ENCODE measurements at regions not wholly inside any gene's neighbourhood (a gene's known extent, or its start where the extent isn't known, plus 50 kb on each side); places are given as distances from the start of the nearest gene placed in this dataset.

DNA sequence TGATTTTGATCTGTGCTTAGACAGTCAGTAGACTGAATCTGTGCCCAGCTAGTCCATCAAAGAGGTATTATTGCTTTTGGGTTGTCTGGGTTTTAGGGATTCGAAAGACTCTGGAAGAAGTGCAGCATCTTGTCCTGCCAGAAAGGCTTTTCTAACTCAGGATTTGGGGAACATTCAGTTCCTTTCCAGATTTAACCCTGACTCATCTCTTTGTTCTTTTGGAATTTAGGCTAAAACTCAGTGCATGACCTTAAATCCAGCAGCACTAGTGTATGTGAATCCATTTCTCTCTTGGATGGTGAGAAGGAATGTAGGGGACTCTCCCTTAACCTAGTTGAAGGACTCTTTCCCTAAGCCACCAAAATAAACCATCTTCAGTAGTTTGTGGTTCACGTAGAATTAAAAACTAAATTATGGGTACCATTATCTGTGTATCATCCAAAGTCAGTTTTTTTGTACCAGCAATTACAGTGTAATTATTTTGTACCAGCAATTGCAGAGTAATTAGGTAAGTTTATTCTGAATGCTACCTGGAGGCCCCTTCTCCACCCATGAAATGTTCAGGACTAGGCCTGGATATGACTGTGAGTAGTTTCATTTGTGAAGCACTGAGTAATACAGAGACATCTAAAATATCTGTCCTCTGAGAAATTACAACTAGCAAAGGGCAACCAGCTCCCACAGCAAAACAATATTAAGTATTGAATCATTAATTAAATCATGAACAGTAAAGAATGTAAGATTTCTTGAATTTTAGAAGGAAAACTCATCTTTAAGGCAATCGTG, 384.0 kb downstream of the TMA16 start:
- H4K20me1 ChIP-seq (ENCODE audit: insufficient read depth), result no peaks in the 10 kb centered on the region
- H3K4me3 ChIP-seq, result no peak overlapping the region
- no peaks in the 10 kb centered on the region for H3K79me2 ChIP-seq (ENCODE audit: insufficient read depth)
- no peak overlapping the region for H2AFZ ChIP-seq
- in situ Hi-C loops (cut with MboI), result no loop called here
- no peaks in the 10 kb centered on the region for H3F3A ChIP-seq (ENCODE audit: insufficient read depth)
- no peak for DNase-seq
- H3K9me2 ChIP-seq (ENCODE audit: insufficient read depth), result no peaks in the 10 kb centered on the region
- H3K4me1 ChIP-seq (ENCODE audit: insufficient read depth), result no peaks in the 10 kb centered on the region
- H3K4me2 ChIP-seq (ENCODE audit: unreplicated experiment), result no peak overlapping the region
- no peak overlapping the region for H3K27ac ChIP-seq
- no peak overlapping the region for H3K9ac ChIP-seq
- H3K9me3 ChIP-seq (ENCODE audit: low read depth), result no peaks in the 10 kb centered on the region
- TF ChIP-seq EZH2phosphoT487 (IDR thresholded peaks at IDR 0.05; ENCODE audit: insufficient read depth, low read depth) (no peak), EZH2 (IDR thresholded peaks at IDR 0.05; ENCODE audit: insufficient read depth, poor library complexity, severe bottlenecking) (no peak)
- H3K36me3 ChIP-seq (ENCODE audit: low read depth), result no peaks in the 10 kb centered on the region
- H3K27me3 ChIP-seq (replicated peaks; ENCODE audit: insufficient read depth), result no peaks in the 10 kb centered on the region
- 16 to 33% methylated on average over 3 of the region's 3 CpGs for WGBS, 2 experiments (ENCODE audit: low coverage in 1 of 2, low lambda C conversion rate in 2 of 2, missing lambda C conversion rate in 2 of 2)

DNA sequence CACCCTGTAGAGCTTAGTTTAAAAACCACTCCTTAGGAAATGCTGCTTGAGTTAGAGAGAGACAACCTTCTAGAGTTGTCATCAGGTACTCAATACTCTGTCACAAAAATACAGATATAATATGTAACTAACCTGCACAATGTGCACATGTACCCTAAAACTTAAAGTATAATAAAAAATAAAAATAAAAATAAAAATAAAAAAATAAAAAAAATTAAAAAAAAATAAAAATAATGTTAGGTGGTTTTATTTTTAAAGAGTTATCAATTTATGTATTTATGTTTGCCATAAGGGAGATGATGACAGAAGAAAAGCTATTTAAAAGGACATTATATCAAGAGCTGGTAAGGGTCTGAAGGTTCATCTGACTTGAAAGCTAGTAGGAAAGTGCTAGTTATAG, 397.9 kb downstream of the TMA16 start:
- Histone ChIP-seq H4K20me1 (ENCODE audit: insufficient read depth) (no peaks in the 10 kb centered on the region), H3K79me2 (ENCODE audit: insufficient read depth) (no peaks in the 10 kb centered on the region), H2AFZ (no peak overlapping the region), H3K27ac (no peak overlapping the region), H3K9me3 (ENCODE audit: low read depth) (no peaks in the 10 kb centered on the region), H3K9me2 (ENCODE audit: insufficient read depth) (no peaks in the 10 kb centered on the region), H3K9ac (no peak overlapping the region), H3K27me3 (replicated peaks; ENCODE audit: insufficient read depth) (no peaks in the 10 kb centered on the region), H3K4me2 (ENCODE audit: unreplicated experiment) (no peak overlapping the region), H3F3A (ENCODE audit: insufficient read depth) (no peaks in the 10 kb centered on the region), H3K4me3 (no peak overlapping the region), H3K36me3 (ENCODE audit: low read depth) (no peaks in the 10 kb centered on the region), H3K4me1 (ENCODE audit: insufficient read depth) (no peaks in the 10 kb centered on the region)
- no peak for TF ChIP-seq EZH2 (IDR thresholded peaks at IDR 0.05; ENCODE audit: insufficient read depth, poor library complexity, severe bottlenecking)
- no peak for TF ChIP-seq EZH2phosphoT487 (IDR thresholded peaks at IDR 0.05; ENCODE audit: insufficient read depth, low read depth)
- in situ Hi-C loops (cut with MboI), result no loop called here
- DNase-seq, result no peak

- in situ Hi-C loops (cut with MboI), result no loop called here
- H3K4me2 ChIP-seq (ENCODE audit: unreplicated experiment), result no peak overlapping the region
- no peak for TF ChIP-seq EZH2 (IDR thresholded peaks at IDR 0.05; ENCODE audit: insufficient read depth, poor library complexity, severe bottlenecking)
- TF ChIP-seq EZH2phosphoT487 (IDR thresholded peaks at IDR 0.05; ENCODE audit: insufficient read depth, low read depth), result no peak
- H2AFZ ChIP-seq, result no peak overlapping the region
- no peak overlapping the region for H3K9ac ChIP-seq
- H3K4me1 ChIP-seq (ENCODE audit: insufficient read depth), result no peaks in the 10 kb centered on the region
- DNase-seq, result no peak
- no peak overlapping the region for H3K27ac ChIP-seq
- no peak overlapping the region for H3K4me3 ChIP-seq
- no peaks in the 10 kb centered on the region for H3K36me3 ChIP-seq (ENCODE audit: low read depth)
- H4K20me1 ChIP-seq (ENCODE audit: insufficient read depth), result no peaks in the 10 kb centered on the region
- H3K9me3 ChIP-seq (ENCODE audit: low read depth), result no peaks in the 10 kb centered on the region
- H3F3A ChIP-seq (ENCODE audit: insufficient read depth), result no peaks in the 10 kb centered on the region
- WGBS, 2 experiments (ENCODE audit: low coverage in 1 of 2, low lambda C conversion rate in 2 of 2, missing lambda C conversion rate in 2 of 2), result 20 to 21% methylated on average over 3 of the region's 3 CpGs
- H3K9me2 ChIP-seq (ENCODE audit: insufficient read depth), result no peaks in the 10 kb centered on the region
- H3K79me2 ChIP-seq (ENCODE audit: insufficient read depth), result no peaks in the 10 kb centered on the region
- H3K27me3 ChIP-seq (replicated peaks; ENCODE audit: insufficient read depth), result no peaks in the 10 kb centered on the region
Measured at GRCh38 chr4:163895378-163896005, 401.0 kb downstream of the TMA16 start.

- in situ Hi-C loops (cut with MboI), result no loop called here
- Histone ChIP-seq H3K9me2 (ENCODE audit: insufficient read depth) (no peaks in the 10 kb centered on the region), H3K4me1 (ENCODE audit: insufficient read depth) (no peaks in the 10 kb centered on the region), H3K36me3 (ENCODE audit: low read depth) (no peaks in the 10 kb centered on the region), H3K4me2 (ENCODE audit: unreplicated experiment) (no peak overlapping the region), H3K27me3 (replicated peaks; ENCODE audit: insufficient read depth) (no peaks in the 10 kb centered on the region), H4K20me1 (ENCODE audit: insufficient read depth) (no peaks in the 10 kb centered on the region), H3K4me3 (no peak overlapping the region), H3K79me2 (ENCODE audit: insufficient read depth) (no peaks in the 10 kb centered on the region), H3K9ac (no peak overlapping the region), H3K27ac (no peak overlapping the region), H3F3A (ENCODE audit: insufficient read depth) (no peaks in the 10 kb centered on the region), H2AFZ (no peak overlapping the region), H3K9me3 (ENCODE audit: low read depth) (no peaks in the 10 kb centered on the region)
- WGBS, 2 experiments (ENCODE audit: low coverage in 1 of 2, low lambda C conversion rate in 2 of 2, missing lambda C conversion rate in 2 of 2), result 0% methylated on average over 1 of the region's 1 CpG
- TF ChIP-seq EZH2phosphoT487 (IDR thresholded peaks at IDR 0.05; ENCODE audit: insufficient read depth, low read depth) (no peak), EZH2 (IDR thresholded peaks at IDR 0.05; ENCODE audit: insufficient read depth, poor library complexity, severe bottlenecking) (no peak)
- no peak for DNase-seq
Measured at GRCh38 chr4:163901319-163901718, 406.8 kb downstream of the TMA16 start.

All from GM23248 (cell line).